ENCODE measurements at regions not wholly inside any gene's neighbourhood (a gene's known extent, or its start where the extent isn't known, plus 50 kb on each side); places are given as distances from the start of the nearest gene placed in this dataset.

GRCh38 chr4:14835708-14836425 lies 166.4 kb upstream of the CPEB2 start:
- DNase-seq (ENCODE audit: low read depth in 2 of 2), result no peak

GRCh38 chr4:14837860-14838259 lies 164.4 kb upstream of the CPEB2 start:
- no peak for DNase-seq (ENCODE audit: low read depth in 2 of 2)

GRCh38 chr4:14841801-14842768 lies 160.2 kb upstream of the CPEB2 start:
- DNase-seq (ENCODE audit: low read depth in 2 of 2), result no peak

DNA sequence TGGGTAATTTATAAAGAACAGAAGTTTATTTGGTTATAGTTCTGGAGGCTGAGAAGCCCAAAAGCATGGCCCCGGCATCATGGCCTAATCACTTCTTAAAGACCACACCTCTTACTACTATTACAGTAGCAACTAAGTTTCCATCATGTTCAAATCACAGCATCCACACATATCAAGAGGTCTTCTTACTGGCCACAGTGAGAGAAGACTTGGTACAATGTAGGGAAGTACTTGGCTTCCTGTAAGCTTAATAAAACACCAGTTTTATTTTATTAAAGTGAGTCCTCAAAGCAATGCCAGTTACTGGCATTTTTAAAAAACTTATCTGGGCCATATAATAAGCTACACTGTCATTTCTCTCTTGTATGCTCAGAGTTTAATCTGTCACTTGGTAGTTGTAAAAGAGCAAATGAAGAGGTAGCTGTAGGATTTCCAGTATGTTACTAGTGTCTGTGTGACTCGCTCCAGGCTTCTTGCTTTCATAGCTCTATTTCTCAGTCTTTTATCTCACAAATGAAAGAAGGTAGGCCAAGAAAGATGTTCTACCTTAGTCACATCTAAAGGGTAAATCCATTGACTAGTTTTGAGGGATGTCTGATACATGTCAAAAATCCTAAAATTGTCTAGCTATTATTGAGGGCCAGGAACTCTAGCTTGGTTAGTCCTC lies 159.2 kb upstream of the CPEB2 start:
- no peak for DNase-seq (ENCODE audit: low read depth in 2 of 2)

GRCh38 chr4:14844061-14844460 lies 158.2 kb upstream of the CPEB2 start:
- no peak for DNase-seq (ENCODE audit: low read depth in 2 of 2)

DNA sequence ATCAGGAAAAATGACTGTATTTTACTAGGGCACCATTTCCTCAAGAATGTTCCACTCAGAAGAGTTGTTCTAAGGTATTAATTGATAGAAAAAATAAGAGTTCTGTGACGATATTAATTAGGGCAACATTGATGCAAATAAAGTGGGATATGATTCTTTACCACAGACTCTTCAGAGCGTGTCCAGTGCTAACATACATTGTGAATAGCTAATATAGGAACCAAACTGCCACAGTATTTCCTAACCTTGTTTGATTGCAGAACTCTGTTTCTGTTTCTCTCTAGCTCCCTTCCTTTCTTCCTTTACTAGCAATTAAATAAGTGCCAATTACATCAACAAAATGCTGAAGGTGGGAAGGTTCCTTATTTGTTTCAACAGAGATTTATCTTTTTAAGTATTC lies 154.1 kb upstream of the CPEB2 start:
- DNase-seq (ENCODE audit: low read depth in 2 of 2), result no peak

DNA sequence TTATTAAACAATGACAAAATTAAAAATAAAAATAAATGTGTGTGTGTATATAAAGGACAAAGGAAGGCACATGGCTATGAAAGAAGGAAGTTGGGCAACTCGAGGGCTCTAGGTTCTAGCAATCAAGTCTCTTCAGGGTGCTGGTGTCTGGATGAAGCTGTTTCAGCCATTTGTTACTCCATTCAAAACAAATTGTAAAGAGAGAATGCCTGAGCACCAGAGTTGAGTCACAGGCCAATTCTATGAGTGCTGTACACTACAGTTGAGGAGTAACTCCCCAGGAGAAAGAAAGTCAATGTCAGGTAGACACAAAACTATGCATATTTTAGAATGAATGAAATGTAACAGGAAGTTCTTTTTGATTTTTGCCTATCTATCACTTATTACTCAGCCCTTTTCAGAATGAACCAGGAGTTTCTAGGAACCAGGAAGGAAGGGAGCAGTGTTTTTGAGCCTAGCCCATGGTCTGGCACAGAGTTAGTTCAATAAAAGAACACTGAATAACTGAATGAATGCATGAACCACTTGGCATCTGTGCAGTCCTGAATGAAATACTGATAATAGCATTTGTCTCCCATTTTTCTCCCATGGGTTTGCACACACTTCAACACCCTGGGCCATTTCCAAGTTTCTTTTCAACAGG lies 151.7 kb upstream of the CPEB2 start:
- DNase-seq (ENCODE audit: low read depth in 2 of 2), result no peak

DNA sequence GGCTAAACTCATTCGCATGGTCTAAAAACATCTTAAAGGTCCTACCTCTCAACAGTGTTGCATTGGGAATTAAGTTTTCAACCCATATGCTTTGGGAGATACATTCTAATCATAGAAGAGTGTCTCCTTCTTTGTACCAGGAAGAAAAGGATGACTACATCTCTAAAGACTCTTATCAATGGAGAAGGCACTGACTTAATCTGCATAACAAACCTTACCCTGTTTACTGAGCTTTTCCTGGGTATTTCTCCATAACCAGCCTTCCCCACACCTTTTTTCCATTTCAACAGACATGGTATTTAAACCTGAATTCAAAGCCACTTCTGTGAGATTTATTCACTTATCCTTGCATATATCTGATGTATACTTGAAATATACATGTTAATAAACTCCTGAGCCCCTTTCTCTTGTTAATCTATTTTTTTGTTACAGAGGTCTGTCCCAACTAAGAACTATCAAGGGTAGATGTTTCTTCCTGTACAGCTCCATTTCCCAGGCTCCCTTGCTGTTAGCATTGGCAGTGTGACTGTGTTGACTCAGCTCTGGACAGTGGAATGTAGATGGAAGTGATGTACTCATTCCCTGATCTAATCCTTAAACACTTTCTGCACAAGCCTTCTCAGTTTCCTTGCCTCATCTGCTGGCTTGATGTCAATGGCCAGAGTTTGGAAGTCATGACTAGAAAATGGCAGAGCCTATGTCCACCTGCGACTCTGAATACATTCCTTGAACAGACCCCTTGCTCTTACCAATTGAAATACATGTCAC lies 148.9 kb upstream of the CPEB2 start:
- no peak for DNase-seq (ENCODE audit: low read depth in 2 of 2)

DNA sequence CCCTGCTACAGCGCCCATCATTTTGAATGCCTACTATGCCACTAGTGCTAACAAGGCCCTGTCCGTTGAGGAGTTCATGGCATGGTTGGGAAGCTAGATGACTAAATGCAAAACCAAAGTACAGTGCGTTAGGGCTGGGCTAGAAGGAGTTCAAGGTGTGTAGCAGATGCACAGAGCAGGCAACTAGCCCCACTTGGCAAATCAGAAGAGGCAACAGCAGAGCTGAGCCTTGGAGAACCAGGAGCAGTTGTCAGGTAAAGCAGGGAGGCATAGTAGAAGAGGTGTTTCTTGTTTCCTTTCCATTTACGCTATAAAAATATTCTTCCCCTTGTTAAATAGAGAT lies 146.6 kb upstream of the CPEB2 start:
- no peak for DNase-seq (ENCODE audit: low read depth in 2 of 2)

- no peak for DNase-seq (ENCODE audit: low read depth in 2 of 2)
Measured at GRCh38 chr4:14856062-14856933, 146.0 kb upstream of the CPEB2 start.

DNA sequence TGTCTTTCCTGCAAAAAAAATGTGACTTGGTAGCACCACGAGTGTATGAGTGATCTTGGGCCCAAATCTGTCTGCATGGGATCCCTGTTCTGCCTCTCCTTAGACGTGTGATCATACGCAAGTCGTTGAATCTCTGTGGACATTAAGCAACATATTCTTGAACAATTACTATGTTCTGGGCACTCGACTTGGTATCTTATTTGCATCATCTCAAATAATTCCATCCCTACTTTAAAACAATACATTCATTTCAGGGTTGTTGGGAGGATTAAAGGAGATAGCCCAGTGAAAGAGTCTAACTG lies 145.4 kb upstream of the CPEB2 start:
- no peak for DNase-seq (ENCODE audit: low read depth in 2 of 2)

- no peak for DNase-seq (ENCODE audit: low read depth in 2 of 2)
Measured at GRCh38 chr4:14857475-14857874, 144.8 kb upstream of the CPEB2 start.

DNA sequence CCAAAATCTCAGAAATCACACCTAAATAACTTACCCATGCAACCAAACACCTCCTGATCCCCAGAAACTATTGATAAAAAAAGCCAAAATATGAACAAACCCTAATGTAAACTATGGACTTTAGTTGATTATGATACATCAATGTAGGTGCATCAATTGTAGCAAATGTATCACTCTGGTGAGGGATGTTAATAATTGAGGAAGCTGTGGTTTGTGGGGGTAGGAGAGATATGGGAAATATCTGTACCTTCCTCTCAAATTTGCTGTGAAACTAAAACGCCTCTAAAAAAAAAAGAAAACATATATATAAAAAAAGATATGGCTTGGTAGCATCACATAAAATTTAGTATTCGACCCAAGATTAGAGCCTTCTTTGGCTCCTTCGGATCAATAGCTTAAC lies 144.3 kb upstream of the CPEB2 start:
- DNase-seq (ENCODE audit: low read depth in 2 of 2), result no peak

DNA sequence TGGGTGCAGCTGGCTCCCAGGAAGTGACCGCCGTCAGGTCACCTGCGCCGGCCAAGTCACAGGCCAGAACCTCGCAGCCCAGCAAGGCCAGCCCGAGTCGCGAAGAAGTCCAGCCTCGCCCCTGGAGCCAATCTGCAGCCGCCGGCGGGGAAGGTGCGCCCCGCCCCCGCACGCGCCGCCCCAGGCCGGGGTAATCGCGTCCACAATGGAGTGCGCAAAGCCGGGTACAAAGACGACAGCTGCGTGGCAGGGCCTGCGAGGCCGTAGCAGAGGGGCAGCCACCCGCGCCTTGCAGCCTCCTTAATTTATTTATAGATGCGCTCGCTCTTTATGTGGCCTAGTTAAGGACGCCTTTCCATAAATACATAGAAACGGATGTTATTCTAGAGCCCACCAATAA lies 139.4 kb upstream of the CPEB2 start:
- DNase-seq (ENCODE audit: low read depth in 2 of 2), result no peak

DNA sequence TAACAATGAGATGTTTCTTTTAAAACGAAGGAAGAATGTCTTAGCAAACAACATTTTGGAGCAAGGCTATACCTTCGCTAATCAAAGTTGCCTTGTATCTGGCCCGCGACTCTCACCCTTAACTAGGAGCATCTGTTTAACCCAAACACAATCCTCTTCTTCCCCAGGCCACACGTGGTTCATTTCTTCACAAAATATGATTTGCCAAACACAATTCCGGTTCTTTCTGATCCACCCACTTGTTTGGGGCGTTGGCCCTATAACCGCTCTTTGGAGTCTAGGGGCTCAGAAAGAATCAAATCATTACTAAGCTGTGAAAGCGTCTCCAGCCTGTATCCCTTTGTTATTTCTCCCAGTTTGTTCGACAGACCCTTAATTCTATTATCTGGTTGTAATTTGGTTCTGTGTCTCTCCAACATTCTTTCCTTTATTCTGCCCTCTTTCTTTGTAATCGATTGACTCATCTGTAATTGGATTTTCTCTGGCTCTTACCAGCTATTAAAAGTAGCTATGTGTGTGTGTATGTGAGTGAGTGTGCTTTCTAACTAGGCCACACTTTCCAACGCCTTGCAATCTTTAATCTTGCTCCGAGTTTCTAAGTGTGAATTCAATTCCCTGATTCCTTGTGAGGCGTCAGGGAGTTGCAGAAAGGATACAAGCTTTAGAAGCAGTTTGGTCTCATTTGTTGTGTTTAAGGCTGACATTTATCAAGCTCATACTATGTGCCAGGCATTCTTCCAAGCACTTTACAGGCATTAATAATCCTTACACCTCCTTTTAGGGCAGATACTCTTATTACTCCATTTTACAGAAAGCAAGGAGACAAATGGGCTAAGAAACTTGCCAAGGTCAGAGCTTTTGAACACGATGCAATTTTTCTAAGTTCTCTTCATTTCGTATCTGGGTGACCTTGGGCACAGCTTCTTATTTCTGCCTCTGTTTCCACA lies 138.6 kb upstream of the CPEB2 start:
- no peak for DNase-seq (ENCODE audit: low read depth in 2 of 2)

- no peak for DNase-seq (ENCODE audit: low read depth in 2 of 2)
Measured at GRCh38 chr4:14864365-14865030, 137.8 kb upstream of the CPEB2 start.

DNA sequence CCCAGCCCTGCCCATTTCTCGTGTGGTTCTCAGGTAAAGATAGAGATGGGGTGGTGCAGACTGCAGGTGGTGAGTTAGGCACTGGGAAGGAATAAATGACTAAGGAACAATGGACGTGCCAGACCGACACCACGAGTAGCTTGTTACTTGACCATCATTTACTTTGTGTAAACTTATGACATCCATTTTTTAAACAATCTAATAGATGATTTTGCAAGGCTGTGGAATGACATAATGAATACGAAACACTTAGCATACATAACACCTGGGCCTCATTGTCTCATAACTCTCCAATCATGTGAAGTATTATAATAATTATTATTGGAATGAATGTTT lies 137.3 kb upstream of the CPEB2 start:
- no peak for DNase-seq (ENCODE audit: low read depth in 2 of 2)

- no peak for DNase-seq (ENCODE audit: low read depth in 2 of 2)
Measured at GRCh38 chr4:14865804-14866203, 136.5 kb upstream of the CPEB2 start.

DNA sequence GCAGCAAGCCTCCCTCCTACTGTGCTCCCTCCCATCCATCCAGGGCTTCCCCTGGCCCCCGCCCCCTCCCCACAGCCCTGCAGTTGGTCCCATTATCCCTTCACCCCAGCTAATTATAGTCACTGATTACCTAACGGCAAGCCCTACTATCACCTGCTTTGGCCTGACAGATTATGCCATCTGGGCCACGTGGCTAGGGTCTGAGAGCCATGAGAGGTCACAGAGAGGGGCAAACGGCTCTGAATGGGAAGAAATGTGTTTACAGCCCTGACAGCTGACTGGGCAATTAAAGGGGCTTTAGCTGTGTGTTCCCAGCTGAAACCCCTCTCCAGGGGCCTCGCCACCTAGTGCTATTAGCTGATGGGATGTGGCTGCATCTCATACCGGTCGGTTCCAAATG lies 134.4 kb upstream of the CPEB2 start:
- DNase-seq (ENCODE audit: low read depth in 2 of 2), result no peak

Measured in stimulated activated CD8-positive, alpha-beta memory T cell treated with anti-CD3 and anti-CD28 coated beads, Interleukin-2, amount 100 ng/mL, for 1 hour (primary cell).